ENCODE measurements at regions not wholly inside any gene's neighbourhood (a gene's known extent, or its start where the extent isn't known, plus 50 kb on each side); places are given as distances from the start of the nearest gene placed in this dataset.
A peak's percentile ranks its signal among the peaks of the same experiment; 100 is the strongest.
"Not testable (repeated sequence)": the region's sequence is repeated elsewhere in the genome, so short reads cannot be mapped to it uniquely, and the experiment has no call there.

GRCh38 chr5:167284222-167284890 is 1007.1 kb upstream of the WWC1 start:
- peak; percentile 4 for DNase-seq (ENCODE audit: low read depth)

- no peak for DNase-seq (ENCODE audit: low read depth)
These were observed 1005.9 kb upstream of the WWC1 start for GRCh38 chr5:167285591-167285990.

- no peak for DNase-seq (ENCODE audit: low read depth)
These were observed 1004.6 kb upstream of the WWC1 start for GRCh38 chr5:167286891-167287290.

GRCh38 chr5:167290478-167290877 is 1001.0 kb upstream of the WWC1 start:
- no peak for DNase-seq (ENCODE audit: low read depth)

- DNase-seq (ENCODE audit: low read depth) = peak; percentile 75
These were observed 996.4 kb upstream of the WWC1 start for GRCh38 chr5:167294882-167295680.

DNA sequence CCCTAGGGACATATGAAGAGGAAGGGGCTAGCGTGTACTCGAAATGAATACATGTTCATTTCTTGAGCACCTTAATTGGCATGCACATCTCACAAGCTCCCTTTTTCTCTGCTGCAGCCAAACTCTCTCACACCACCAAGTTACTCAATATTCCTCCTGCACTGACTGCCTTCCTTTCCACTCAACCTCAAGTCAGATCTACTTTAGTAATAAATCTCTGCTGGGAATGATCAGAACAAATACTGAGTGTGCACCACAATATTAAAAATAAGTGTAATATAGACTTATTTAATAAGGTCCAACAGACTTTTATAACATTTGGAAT is 995.8 kb upstream of the WWC1 start:
- DNase-seq (ENCODE audit: low read depth) = no peak

GRCh38 chr5:167296066-167296465 is 995.4 kb upstream of the WWC1 start:
- DNase-seq (ENCODE audit: low read depth) = no peak

GRCh38 chr5:167296661-167297060 is 994.8 kb upstream of the WWC1 start:
- DNase-seq (ENCODE audit: low read depth) = peak; percentile 1

DNA sequence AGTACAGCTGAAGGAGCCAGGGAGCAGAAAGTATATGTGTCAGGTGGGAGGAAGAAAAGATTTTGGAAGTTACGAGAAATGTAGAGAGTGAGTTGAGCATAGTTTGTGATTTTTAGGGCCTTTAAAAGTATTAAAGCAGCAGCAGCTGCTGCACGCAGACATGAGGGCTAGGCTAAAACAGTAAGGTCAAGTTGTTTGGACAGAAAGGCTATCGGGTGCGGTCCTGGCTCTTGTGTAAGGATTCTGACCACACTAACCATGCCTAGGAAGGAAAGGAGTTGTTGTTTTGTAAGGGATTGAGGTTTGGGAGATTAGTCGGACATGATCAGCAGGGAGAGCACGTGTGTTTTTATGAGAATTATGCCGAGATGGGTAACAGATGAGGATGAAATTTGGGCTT is 991.6 kb upstream of the WWC1 start:
- DNase-seq (ENCODE audit: low read depth) = not testable (repeated sequence)

GRCh38 chr5:167303582-167303981 is 987.9 kb upstream of the WWC1 start:
- DNase-seq (ENCODE audit: low read depth) = no peak

DNA sequence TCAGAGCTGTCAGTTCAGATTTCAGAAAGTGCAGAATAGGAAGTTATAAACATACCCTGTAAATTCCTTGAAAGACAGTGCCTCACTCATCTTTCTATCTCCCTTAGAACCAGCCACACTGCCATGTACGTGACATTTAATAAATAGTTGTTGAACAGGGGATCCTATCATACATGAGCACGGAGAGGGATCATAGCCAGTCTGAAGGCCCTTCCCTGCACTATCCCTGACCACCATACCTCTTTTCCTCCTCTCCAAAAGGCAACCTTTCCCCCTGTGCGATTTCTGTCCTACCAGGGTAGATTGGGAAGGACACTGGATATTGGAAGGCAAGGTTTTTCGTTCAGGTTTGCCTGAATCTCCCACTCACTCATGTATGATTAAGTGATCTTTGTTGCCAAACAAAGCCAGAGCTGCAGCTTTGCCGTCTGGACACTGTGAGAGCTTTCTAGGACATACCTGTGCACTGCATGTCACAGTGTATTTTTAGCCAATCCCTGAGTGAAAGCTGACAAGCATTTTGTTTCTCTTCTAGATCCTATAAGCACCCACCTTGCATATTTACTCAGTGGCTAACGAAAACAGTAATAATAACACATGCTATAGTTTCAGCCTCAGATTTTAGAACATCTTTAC is 986.5 kb upstream of the WWC1 start:
- DNase-seq (ENCODE audit: low read depth) = no peak

DNA sequence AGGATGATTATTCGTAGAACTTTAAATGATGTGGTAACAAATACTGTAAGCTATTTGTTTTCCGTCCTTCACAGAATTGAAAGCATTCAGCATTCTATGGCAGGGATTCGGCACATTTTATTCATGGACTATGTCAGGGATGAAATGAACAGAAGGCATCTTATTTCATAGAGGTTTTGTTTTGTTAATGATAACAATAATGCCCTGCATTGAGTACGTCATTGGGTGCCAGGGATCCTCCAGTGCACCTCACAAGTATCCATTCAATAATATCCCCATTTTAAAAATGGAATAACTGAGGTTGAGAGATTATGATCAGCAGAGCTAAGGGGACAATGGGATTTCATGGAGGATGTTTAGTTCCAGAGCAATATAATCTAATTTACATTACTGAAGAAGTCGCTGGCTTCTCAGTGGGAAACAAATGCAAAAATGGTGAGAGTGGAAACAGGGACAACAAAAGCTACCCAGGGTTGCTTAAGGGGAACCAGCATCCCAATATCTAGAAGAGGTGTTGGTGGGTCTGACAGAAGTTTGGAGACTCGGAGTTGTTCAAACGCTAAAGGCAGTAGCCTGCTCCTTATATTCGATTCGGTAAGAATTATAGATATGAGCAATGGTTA is 985.7 kb upstream of the WWC1 start:
- DNase-seq (ENCODE audit: low read depth) = no peak

- DNase-seq (ENCODE audit: low read depth) = no peak
These were observed 984.4 kb upstream of the WWC1 start for GRCh38 chr5:167307042-167307441.

- DNase-seq (ENCODE audit: low read depth) = no peak
These were observed 983.0 kb upstream of the WWC1 start for GRCh38 chr5:167308466-167308865.

DNA sequence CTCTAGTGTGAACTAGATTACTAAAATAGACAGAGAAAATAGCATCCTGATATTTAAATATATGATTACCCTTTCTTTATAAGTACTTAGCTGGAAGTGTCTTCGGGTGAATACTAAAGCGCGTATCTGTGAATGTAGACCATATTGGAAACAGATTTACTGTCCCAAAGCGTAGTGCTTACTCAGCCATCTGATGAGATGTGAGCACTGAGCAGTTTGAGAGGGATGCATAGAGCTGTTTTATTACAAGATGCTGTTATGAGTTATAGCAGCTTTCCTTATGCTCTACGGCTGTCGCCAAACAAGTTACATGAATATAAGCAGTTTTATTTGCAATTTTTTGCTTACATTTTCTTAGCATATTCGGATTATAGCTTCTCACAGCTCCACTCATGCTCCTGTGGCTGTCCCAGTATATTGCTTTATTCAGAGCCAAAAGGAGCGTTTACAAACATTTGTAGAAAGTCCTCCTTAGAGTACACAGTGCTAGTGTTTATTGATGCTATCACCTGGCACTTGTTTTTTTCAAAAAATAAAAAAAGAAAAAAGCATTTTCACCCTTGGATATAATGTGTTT is 981.4 kb upstream of the WWC1 start:
- no peak for DNase-seq (ENCODE audit: low read depth)

GRCh38 chr5:167311340-167311739 is 980.1 kb upstream of the WWC1 start:
- no peak for DNase-seq (ENCODE audit: low read depth)

DNA sequence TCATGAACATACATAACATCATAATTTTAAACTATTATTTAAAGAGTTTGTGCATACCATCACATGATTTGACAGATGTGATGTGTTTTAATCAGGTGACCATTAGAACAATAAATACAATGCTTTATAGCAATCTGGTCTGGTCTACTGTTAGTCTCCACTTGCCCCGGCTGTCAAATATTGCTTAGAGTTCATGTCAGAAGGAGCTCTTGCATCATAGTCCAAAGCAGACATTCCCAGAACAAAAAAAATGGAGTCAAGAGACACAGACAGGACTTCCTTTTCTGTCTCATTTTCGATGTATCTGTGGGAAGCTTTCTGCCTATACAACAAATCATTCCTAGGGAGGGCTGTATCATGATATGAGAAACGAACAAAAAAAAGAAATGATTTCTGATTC is 979.2 kb upstream of the WWC1 start:
- DNase-seq (ENCODE audit: low read depth) = no peak

- DNase-seq (ENCODE audit: low read depth) = no peak
These were observed 975.7 kb upstream of the WWC1 start for GRCh38 chr5:167315762-167316161.

DNA sequence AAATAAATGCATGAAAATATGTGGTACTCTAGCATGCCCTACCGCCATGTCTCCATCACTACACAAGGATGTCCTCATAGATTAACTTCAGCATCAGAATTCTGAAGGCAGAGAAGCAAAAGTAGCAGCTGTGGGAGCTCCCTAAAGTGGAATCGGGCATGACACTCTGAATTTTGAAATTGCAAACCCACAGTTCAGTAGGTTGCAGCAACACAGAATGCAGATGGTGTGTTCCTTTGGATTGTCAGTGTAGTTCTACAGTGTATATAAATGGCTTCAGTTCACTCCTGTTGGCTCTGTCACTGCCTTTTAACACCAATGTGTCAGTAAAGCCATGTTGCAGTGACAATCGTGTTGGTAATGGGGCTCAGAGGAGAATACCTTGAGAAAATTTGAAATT is 973.6 kb upstream of the WWC1 start:
- no peak for DNase-seq (ENCODE audit: low read depth)

- no peak for DNase-seq (ENCODE audit: low read depth)
These were observed 972.2 kb upstream of the WWC1 start for GRCh38 chr5:167319243-167319642.

- DNase-seq (ENCODE audit: low read depth) = no peak
These were observed 971.4 kb upstream of the WWC1 start for GRCh38 chr5:167320019-167320418.

- DNase-seq (ENCODE audit: low read depth) = no peak
These were observed 959.1 kb upstream of the WWC1 start for GRCh38 chr5:167332309-167332708.

GRCh38 chr5:167336161-167336560 is 955.3 kb upstream of the WWC1 start:
- DNase-seq (ENCODE audit: low read depth) = no peak

Data from ELR (cell line).